H1 (cell line): ENCODE measurements at regions not wholly inside any gene's neighbourhood (a gene's known extent, or its start where the extent isn't known, plus 50 kb on each side); places are given as distances from the start of the nearest gene placed in this dataset.

ENCODE experiments used
- CTCF ChIA-PET: fragments of 300-600 bp; sonication (Branson Sonifier 250); formaldehyde crosslinking; loops from one replicate; lab custom pipeline; 2021; ENCODE audit not compliant: partially characterized antibody; lab: Charles Lee
- POLR2A ChIA-PET: fragments of 300-600 bp; sonication (Branson Sonifier 250); formaldehyde crosslinking; loops from one replicate; lab custom pipeline; 2021; ENCODE audit warnings: inconsistent platforms; ENCODE audit not compliant: partially characterized antibody; lab: Charles Lee
- DNase-seq, 2 experiments: peaks; one replicate each; pipeline versions ENCODE4 v3.0.0 to v3.0.0-alpha.2; 2010 to 2022; ENCODE audit warnings: low spot score in 2 of 2, low read depth in 1 of 2, mixed read lengths in 1 of 2
- FAIRE-seq: peaks from 2 replicates; lab custom pipeline; 2011; peaks lifted over from hg19 to GRCh38; lab: Jason Lieb, UNC
- H2AFZ ChIP-seq: 2 replicates; pipeline ENCODE4 v1.8.1; 2012; ENCODE audit warnings: low read length, inconsistent platforms
- H2AK5ac ChIP-seq: 2 replicates; pipeline ENCODE4 v1.6.1; 2013; ENCODE audit warnings: low read depth, low read length
- H2BK120ac ChIP-seq: replicated peaks from 2 replicates; pipeline ENCODE3; 2013; ENCODE audit warnings: low read depth, low read length, inconsistent platforms
- H2BK12ac ChIP-seq: 2 replicates; pipeline ENCODE4 v1.6.1; 2013; ENCODE audit warnings: low read depth, low read length
- H2BK15ac ChIP-seq: 2 replicates; pipeline ENCODE4 v1.6.1; 2013; ENCODE audit warnings: low read length
- H2BK20ac ChIP-seq: 2 replicates; pipeline ENCODE4 v1.6.1; 2013; ENCODE audit warnings: low read length
- H2BK5ac ChIP-seq: 2 replicates; pipeline ENCODE4 v1.6.1; 2013; ENCODE audit warnings: low read depth, low read length
- H3K14ac ChIP-seq: 2 replicates; pipeline ENCODE4 v1.6.1; 2013; ENCODE audit warnings: inconsistent platforms; ENCODE audit not compliant: insufficient read length
- H3K18ac ChIP-seq: 2 replicates; pipeline ENCODE4 v1.6.1; 2013; ENCODE audit warnings: low read length; ENCODE audit errors: extremely low read depth
- H3K23ac ChIP-seq: 2 replicates; pipeline ENCODE4 v1.6.1; 2013; ENCODE audit warnings: inconsistent platforms; ENCODE audit not compliant: insufficient read length
- H3K23me2 ChIP-seq: 2 replicates; pipeline ENCODE4 v1.6.1; 2013; ENCODE audit warnings: low read depth, low read length
- H3K27ac ChIP-seq: 2 replicates; pipeline ENCODE4 v1.6.1; 2011; ENCODE audit warnings: low read depth, low read length, inconsistent platforms
- H3K27me3 ChIP-seq, 4 experiments: replicated peaks in 1 of 4; 1 replicate in 1 of 4; 2 replicates in 3 of 4; pipeline versions ENCODE4 v1.6.1 to v1.8.1; 2011 to 2013; ENCODE audit warnings: low read length in 3 of 4, mild to moderate bottlenecking in 3 of 4, inconsistent platforms in 2 of 4, mixed read lengths in 2 of 4, moderate library complexity in 1 of 4; ENCODE audit not compliant: control insufficient read depth in 3 of 4, insufficient read depth in 3 of 4; ENCODE audit errors: extremely low read depth in 1 of 4
- H3K36me3 ChIP-seq, 4 experiments: 2 replicates each; pipeline versions ENCODE4 v1.6.1 to v1.8.1; 2011 to 2013; ENCODE audit warnings: mild to moderate bottlenecking in 4 of 4, low read length in 3 of 4, moderate library complexity in 2 of 4, control low read depth in 1 of 4, inconsistent platforms in 1 of 4; ENCODE audit not compliant: insufficient read depth in 4 of 4, control insufficient read depth in 2 of 4
- H3K4ac ChIP-seq: replicated peaks from 2 replicates; pipeline ENCODE3; 2013; ENCODE audit warnings: low read length, low read depth, mixed read lengths, inconsistent platforms; ENCODE audit not compliant: insufficient read length
- H3K4me1 ChIP-seq, 4 experiments: replicated peaks in 1 of 4; 1 replicate in 1 of 4; 2 replicates in 3 of 4; pipeline versions ENCODE4 v1.6.1 to v1.8.1; 2011 to 2013; ENCODE audit warnings: low read length in 3 of 4, inconsistent platforms in 2 of 4, mixed read lengths in 1 of 4; ENCODE audit not compliant: insufficient read depth in 4 of 4, control insufficient read depth in 3 of 4
- H3K4me2 ChIP-seq, 2 experiments: 2 replicates each; pipeline versions ENCODE4 v1.6.1 to v1.8.1; 2011 to 2013; ENCODE audit warnings: low read depth in 2 of 2, low read length in 2 of 2, control low read depth in 1 of 2, inconsistent platforms in 1 of 2, mild to moderate bottlenecking in 1 of 2; ENCODE audit not compliant: insufficient read depth in 1 of 2
- H3K4me3 ChIP-seq, 4 experiments: fragments of 200-600, 300-600 bp in 1 of 4; sonication (generic), shearing (Covaris generic), sonication (Bioruptor Twin) in 1 of 4; 2 replicates each; pipeline versions ENCODE4 v1.5.1 to v1.8.1; 2011 to 2016; ENCODE audit warnings: low read length in 4 of 4, low read depth in 3 of 4, control low read depth in 2 of 4, inconsistent platforms in 2 of 4, mild to moderate bottlenecking in 2 of 4, mixed read lengths in 1 of 4, moderate library complexity in 1 of 4; ENCODE audit not compliant: insufficient read depth in 2 of 4; ENCODE audit errors: extremely low read depth in 1 of 4
- H3K56ac ChIP-seq: replicated peaks from 2 replicates; pipeline ENCODE3; 2013; ENCODE audit warnings: low read depth, mild to moderate bottlenecking, mixed read lengths, low read length, inconsistent platforms; ENCODE audit not compliant: insufficient read length
- H3K79me1 ChIP-seq: 2 replicates; pipeline ENCODE4 v1.6.1; 2013; ENCODE audit warnings: low read depth, low read length, control low read depth
- H3K79me2 ChIP-seq, 2 experiments: 2 replicates each; pipeline versions ENCODE4 v1.6.1 to v1.8.1; 2012 to 2013; ENCODE audit warnings: low read length in 2 of 2, mild to moderate bottlenecking in 2 of 2, inconsistent platforms in 1 of 2; ENCODE audit not compliant: insufficient read depth in 2 of 2, control insufficient read depth in 1 of 2
- H3K9ac ChIP-seq, 4 experiments: replicated peaks in 1 of 4; 1 replicate in 1 of 4; 2 replicates in 3 of 4; pipeline versions ENCODE4 v1.6.1 to v1.8.1; 2011 to 2013; ENCODE audit warnings: low read depth in 3 of 4, low read length in 3 of 4, control low read depth in 2 of 4, mild to moderate bottlenecking in 2 of 4, moderate library complexity in 2 of 4, inconsistent platforms in 1 of 4; ENCODE audit errors: extremely low read depth in 1 of 4
- H3K9me3 ChIP-seq, 2 experiments: 2 replicates each; pipeline versions ENCODE4 v1.6.1 to v1.8.1; 2012 to 2013; ENCODE audit warnings: mild to moderate bottlenecking in 2 of 2, moderate library complexity in 2 of 2, control low read depth in 1 of 2, inconsistent platforms in 1 of 2, low read depth in 1 of 2, low read length in 1 of 2, mixed read lengths in 1 of 2; ENCODE audit not compliant: insufficient read depth in 2 of 2
- H4K20me1 ChIP-seq, 2 experiments: replicated peaks in 1 of 2; 2 replicates each; pipeline versions ENCODE3 to v1.8.1; 2011 to 2013; ENCODE audit warnings: inconsistent platforms in 2 of 2, low read length in 2 of 2, mild to moderate bottlenecking in 1 of 2; ENCODE audit not compliant: insufficient read depth in 2 of 2, control insufficient read depth in 1 of 2
- H4K5ac ChIP-seq: 2 replicates; pipeline ENCODE4 v1.6.1; 2013; ENCODE audit warnings: low read length, low read depth, mixed read lengths, inconsistent platforms; ENCODE audit not compliant: insufficient read length
- H4K8ac ChIP-seq: 2 replicates; pipeline ENCODE4 v1.8.0; 2013; ENCODE audit warnings: mild to moderate bottlenecking, moderate library complexity, low read length, inconsistent platforms; ENCODE audit not compliant: insufficient read depth; ENCODE audit errors: extremely low read depth
- H4K91ac ChIP-seq: replicated peaks from 2 replicates; pipeline ENCODE3; 2013; ENCODE audit warnings: low read length, mixed read lengths, inconsistent platforms; ENCODE audit not compliant: insufficient read length
- POLR2AphosphoS5 ChIP-seq: IDR thresholded peaks from 2 replicates; pipeline ENCODE4 v1.6.1; 2011; ENCODE audit warnings: low read depth, low read length
- RBBP5 ChIP-seq: IDR thresholded peaks from 2 replicates; pipeline ENCODE4 v1.7.1; 2012; ENCODE audit warnings: low read depth, mild to moderate bottlenecking, inconsistent platforms, low read length, moderate library complexity, borderline replicate concordance
- SUZ12 ChIP-seq: fragments of 200-600 bp; sonication (generic); IDR thresholded peaks from 2 replicates; pipeline ENCODE4 v1.6.1; 2012; ENCODE audit warnings: mild to moderate bottlenecking, inconsistent platforms, low read length, moderate library complexity, mixed read lengths
- TAF7 ChIP-seq: optimal IDR thresholded peaks from 2 replicates; pipeline ENCODE3; 2011; ENCODE audit warnings: low read depth, mild to moderate bottlenecking, inconsistent platforms, low read length, moderate library complexity, borderline replicate concordance
- TBP ChIP-seq: IDR thresholded peaks from 2 replicates; pipeline ENCODE4 v1.6.1; 2011; ENCODE audit warnings: low read depth, low read length, improper control_type of control experiment
- WGBS, 2 experiments: shearing (Covaris generic) in 1 of 2; methylation state at CpG; one replicate each; pipeline versions ENCODE4 v1.1.6 to v1.1.7; 2013 to 2015; ENCODE audit warnings: low lambda C conversion rate in 2 of 2, mixed read lengths in 2 of 2, inconsistent platforms in 1 of 2, low coverage in 1 of 2, missing lambda C conversion rate in 1 of 2; ENCODE audit not compliant: insufficient replicate concordance in 2 of 2, insufficient coverage in 1 of 2, insufficient read length in 1 of 2; ENCODE audit errors: extremely low coverage in 1 of 2, missing lambda C conversion rate in 1 of 2; 5-methylcytosine and 5-hydroxymethylcytosine counted together

GRCh38 chr7:106457678-106458077, 172.9 kb upstream of the NAMPT start:
- Histone ChIP-seq H3K56ac (no peak overlapping the region), H3K4me1 (no peaks in the 10 kb centered on the region), H3K23me2 (no peaks in the 10 kb centered on the region), H3K4me2 (no peak overlapping the region), H3K4ac (no peak overlapping the region), H4K20me1 (no peaks in the 10 kb centered on the region), H3K23ac (no peak overlapping the region), H2BK15ac (no peak overlapping the region), H2BK20ac (no peak overlapping the region), H4K91ac (no peak overlapping the region), H3K9ac (no peak overlapping the region), H3K79me2 (no peaks in the 10 kb centered on the region), H3K36me3 (no peaks in the 10 kb centered on the region), H3K9me3 (peaks cover 12% of the 10 kb centered on the region in 2 experiments), H3K27ac (no peak overlapping the region), H2BK12ac (no peak overlapping the region), H2BK120ac (no peak overlapping the region), H3K27me3 (no peaks in the 10 kb centered on the region), H2BK5ac (no peak overlapping the region), H3K18ac (no peak overlapping the region), H4K8ac (no peak overlapping the region), H2AK5ac (no peak overlapping the region), H3K14ac (no peak overlapping the region), H3K4me3 (no peak overlapping the region), H3K79me1 (no peaks in the 10 kb centered on the region), H2AFZ (no peak overlapping the region), H4K5ac (no peak overlapping the region)
- ChIA-PET POLR2A (no interaction called here), CTCF (interaction anchor here (1.4 kb wide), 1 partner anchor 9 kb away, joined by 3 read pairs; no protein-coding TSS in a partner anchor)
- FAIRE-seq: no peak
- 86% methylated on average over 4 of the region's 4 CpGs; no CpG with 5 or more reads in 1 of the 2 experiments for WGBS, 2 experiments
- no peak for DNase-seq
- no peak for TF ChIP-seq POLR2AphosphoS5
- no peak for TF ChIP-seq TBP
- TF ChIP-seq RBBP5: no peak
- no peak for TF ChIP-seq TAF7
- no peak for TF ChIP-seq SUZ12
